ENCODE measurements at regions not wholly inside any gene's neighbourhood (a gene's known extent, or its start where the extent isn't known, plus 50 kb on each side); places are given as distances from the start of the nearest gene placed in this dataset.

GRCh38 chr1:208445758-208446203 lies 201.6 kb upstream of the PLXNA2 start:
- TF ChIP-seq EZH2 (IDR thresholded peaks at IDR 0.05; ENCODE audit: borderline replicate concordance, low read length) (no peak), CTCF (conservative IDR thresholded peaks at IDR 0.05 in 1 of 2, IDR thresholded peaks at IDR 0.05 in 1 of 2; ENCODE audit: extremely low read depth in 1 of 2, insufficient read depth in 1 of 2, low read depth in 1 of 2, low read length in 2 of 2) (no peak)
